Loucy (cell line): ENCODE measurements at regions not wholly inside any gene's neighbourhood (a gene's known extent, or its start where the extent isn't known, plus 50 kb on each side); places are given as distances from the start of the nearest gene placed in this dataset.

Experiments
- H2AFZ ChIP-seq: fragments of 200-600 bp; sonication (generic); 2 replicates; pipeline ENCODE4 v1.6.0; 2016; ENCODE audit warnings: antibody characterized with exemption, mild to moderate bottlenecking, low read length, moderate library complexity
- H3F3A ChIP-seq: fragments of 200-600 bp; 2 replicates; pipeline ENCODE4 v1.6.0; 2016; ENCODE audit warnings: antibody characterized with exemption, low read depth, mild to moderate bottlenecking
- H3K27me3 ChIP-seq: fragments of 200-600 bp; sonication (generic); 2 replicates; pipeline ENCODE4 v1.6.1; 2014; ENCODE audit warnings: low read length, mild to moderate bottlenecking; ENCODE audit not compliant: insufficient read depth, poor library complexity, severe bottlenecking
- H3K36me3 ChIP-seq: fragments of 200-600 bp; sonication (generic); 2 replicates; pipeline ENCODE4 v1.6.1; 2016; ENCODE audit warnings: low read length; ENCODE audit not compliant: insufficient read depth
- H3K4me1 ChIP-seq: fragments of 200-600 bp; sonication (generic); 2 replicates; pipeline ENCODE4 v1.5.1; 2014; ENCODE audit warnings: low read length, mild to moderate bottlenecking; ENCODE audit not compliant: insufficient read depth, poor library complexity, severe bottlenecking
- H3K4me2 ChIP-seq: fragments of 200-600 bp; sonication (generic); 2 replicates; pipeline ENCODE4 v1.6.0; 2014; ENCODE audit warnings: antibody characterized with exemption, low read length, low read depth, mild to moderate bottlenecking; ENCODE audit not compliant: poor library complexity, severe bottlenecking
- H3K4me3 ChIP-seq: fragments of 200-600 bp; sonication (generic); 2 replicates; pipeline ENCODE4 v1.5.1; 2014; ENCODE audit warnings: low read length, mild to moderate bottlenecking, mixed read lengths; ENCODE audit not compliant: poor library complexity, severe bottlenecking
- H3K79me2 ChIP-seq: fragments of 200-600 bp; sonication (generic); 2 replicates; pipeline ENCODE4 v1.6.1; 2014; ENCODE audit warnings: low read length; ENCODE audit not compliant: insufficient read depth
- H3K9ac ChIP-seq: fragments of 200-600 bp; sonication (generic); 2 replicates; pipeline ENCODE4 v1.6.0; 2014; ENCODE audit warnings: mild to moderate bottlenecking, low read depth, low read length, moderate library complexity; ENCODE audit not compliant: poor library complexity, severe bottlenecking
- H3K9me2 ChIP-seq: fragments of 200-600 bp; sonication (generic); replicated peaks from 2 replicates; pipeline ENCODE4 v1.6.1; 2016; ENCODE audit warnings: low read depth, low read length, mixed read lengths
- H3K9me3 ChIP-seq: fragments of 200-600 bp; sonication (generic); 2 replicates; pipeline ENCODE4 v1.6.1; 2014; ENCODE audit warnings: mild to moderate bottlenecking, antibody characterized with exemption, low read length, low read depth; ENCODE audit not compliant: insufficient read depth
- H4K20me1 ChIP-seq: fragments of 200-600 bp; sonication (generic); 2 replicates; pipeline ENCODE4 v1.6.0; 2014; ENCODE audit warnings: antibody characterized with exemption, low read length, mild to moderate bottlenecking; ENCODE audit not compliant: insufficient read depth, poor library complexity, severe bottlenecking
- EZH2phosphoT487 ChIP-seq: fragments of 200-600 bp; IDR thresholded peaks from 2 replicates; pipeline ENCODE4 v1.6.1; 2018; ENCODE audit warnings: antibody characterized with exemption, mild to moderate bottlenecking, moderate library complexity, borderline replicate concordance
- TF ChIP-seq, protein P1 (sequence below): fragments of 200-600 bp; sonication (generic); conservative IDR thresholded peaks from 2 replicates; pipeline ENCODE4 v1.5.1; 2014; ENCODE audit warnings: mild to moderate bottlenecking, antibody characterized with exemption, low read length

- no peaks in the 10 kb centered on the region for H3K79me2 ChIP-seq
- no peaks in the 10 kb centered on the region for H3K9me3 ChIP-seq
- no peak overlapping the region for H3K4me3 ChIP-seq
- H3K4me1 ChIP-seq, result no peaks in the 10 kb centered on the region
- H3K9me2 ChIP-seq, result no peaks in the 10 kb centered on the region
- H3K9ac ChIP-seq, result no peak overlapping the region
- H2AFZ ChIP-seq, result no peak overlapping the region
- H3K36me3 ChIP-seq, result no peaks in the 10 kb centered on the region
- H3F3A ChIP-seq, result no peaks in the 10 kb centered on the region
- TF ChIP-seq, protein P1, sequence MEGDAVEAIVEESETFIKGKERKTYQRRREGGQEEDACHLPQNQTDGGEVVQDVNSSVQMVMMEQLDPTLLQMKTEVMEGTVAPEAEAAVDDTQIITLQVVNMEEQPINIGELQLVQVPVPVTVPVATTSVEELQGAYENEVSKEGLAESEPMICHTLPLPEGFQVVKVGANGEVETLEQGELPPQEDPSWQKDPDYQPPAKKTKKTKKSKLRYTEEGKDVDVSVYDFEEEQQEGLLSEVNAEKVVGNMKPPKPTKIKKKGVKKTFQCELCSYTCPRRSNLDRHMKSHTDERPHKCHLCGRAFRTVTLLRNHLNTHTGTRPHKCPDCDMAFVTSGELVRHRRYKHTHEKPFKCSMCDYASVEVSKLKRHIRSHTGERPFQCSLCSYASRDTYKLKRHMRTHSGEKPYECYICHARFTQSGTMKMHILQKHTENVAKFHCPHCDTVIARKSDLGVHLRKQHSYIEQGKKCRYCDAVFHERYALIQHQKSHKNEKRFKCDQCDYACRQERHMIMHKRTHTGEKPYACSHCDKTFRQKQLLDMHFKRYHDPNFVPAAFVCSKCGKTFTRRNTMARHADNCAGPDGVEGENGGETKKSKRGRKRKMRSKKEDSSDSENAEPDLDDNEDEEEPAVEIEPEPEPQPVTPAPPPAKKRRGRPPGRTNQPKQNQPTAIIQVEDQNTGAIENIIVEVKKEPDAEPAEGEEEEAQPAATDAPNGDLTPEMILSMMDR, result no peak
- TF ChIP-seq EZH2phosphoT487, result no peak
- no peak overlapping the region for H3K4me2 ChIP-seq
- no peaks in the 10 kb centered on the region for H4K20me1 ChIP-seq
- H3K27me3 ChIP-seq, result no peaks in the 10 kb centered on the region
Measured at GRCh38 chr17:59456923-59457615, 108.3 kb upstream of the DHX40 start.

GRCh38 chr17:59462385-59462784 lies 103.0 kb upstream of the DHX40 start:
- peaks cover 7% of the 10 kb centered on the region for H3K4me1 ChIP-seq
- no peak overlapping the region for H3K4me3 ChIP-seq
- no peaks in the 10 kb centered on the region for H3K9me3 ChIP-seq
- H3K79me2 ChIP-seq, result no peaks in the 10 kb centered on the region
- TF ChIP-seq EZH2phosphoT487, result no peak
- TF ChIP-seq, protein P1, result no peak
- no peak overlapping the region for H3K4me2 ChIP-seq
- H3K9ac ChIP-seq, result no peak overlapping the region
- no peaks in the 10 kb centered on the region for H3F3A ChIP-seq
- no peak overlapping the region; the same call in 1 of the 2 replicates for H2AFZ ChIP-seq
- H3K27me3 ChIP-seq, result no peaks in the 10 kb centered on the region
- no peaks in the 10 kb centered on the region for H3K9me2 ChIP-seq
- no peaks in the 10 kb centered on the region for H4K20me1 ChIP-seq
- H3K36me3 ChIP-seq, result no peaks in the 10 kb centered on the region

DNA sequence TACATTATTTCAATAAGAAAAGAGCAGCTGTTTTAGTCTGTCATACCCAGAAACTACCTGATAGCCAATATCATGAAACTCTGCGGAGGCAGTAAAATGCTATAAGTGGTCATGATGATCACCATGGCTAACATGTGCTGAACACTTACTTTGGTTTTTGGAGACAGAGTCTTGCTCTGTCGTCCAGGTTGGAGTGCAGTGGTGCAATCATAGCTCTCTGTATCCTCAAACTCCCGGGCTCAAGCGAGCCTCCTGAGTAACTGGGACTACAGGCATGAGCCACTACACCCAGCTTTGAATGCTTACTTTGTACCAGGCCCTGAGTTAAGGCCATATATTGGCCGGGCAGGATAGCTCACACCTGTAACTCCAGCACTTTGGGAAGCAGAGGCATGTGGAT lies 101.2 kb upstream of the DHX40 start:
- no peak overlapping the region for H3K4me2 ChIP-seq
- peaks cover 7% of the 10 kb centered on the region; the same call in 1 of the 2 replicates for H3F3A ChIP-seq
- H3K79me2 ChIP-seq, result no peaks in the 10 kb centered on the region
- no peaks in the 10 kb centered on the region for H3K36me3 ChIP-seq
- TF ChIP-seq EZH2phosphoT487, result no peak
- TF ChIP-seq, protein P1, result no peak
- no peak overlapping the region for H3K9ac ChIP-seq
- H3K4me1 ChIP-seq, result peaks cover 22% of the 10 kb centered on the region
- H3K9me2 ChIP-seq, result no peaks in the 10 kb centered on the region
- H4K20me1 ChIP-seq, result no peaks in the 10 kb centered on the region
- no peak overlapping the region for H2AFZ ChIP-seq
- no peaks in the 10 kb centered on the region for H3K9me3 ChIP-seq
- no peak overlapping the region for H3K4me3 ChIP-seq
- no peaks in the 10 kb centered on the region for H3K27me3 ChIP-seq
